HG03432 (cell line): ENCODE measurements at regions not wholly inside any gene's neighbourhood (a gene's known extent, or its start where the extent isn't known, plus 50 kb on each side); places are given as distances from the start of the nearest gene placed in this dataset.
"Not testable (repeated sequence)": the region's sequence is repeated elsewhere in the genome, so short reads cannot be mapped to it uniquely, and the experiment has no call there.

Experiments
- ATAC-seq: cut with Tn5 transposase; IDR thresholded peaks from one replicate; pipeline ENCODE4 v1.9.1; 2021; ENCODE audit warnings: mild to moderate bottlenecking, moderate library complexity; ENCODE audit not compliant: unreplicated experiment

DNA sequence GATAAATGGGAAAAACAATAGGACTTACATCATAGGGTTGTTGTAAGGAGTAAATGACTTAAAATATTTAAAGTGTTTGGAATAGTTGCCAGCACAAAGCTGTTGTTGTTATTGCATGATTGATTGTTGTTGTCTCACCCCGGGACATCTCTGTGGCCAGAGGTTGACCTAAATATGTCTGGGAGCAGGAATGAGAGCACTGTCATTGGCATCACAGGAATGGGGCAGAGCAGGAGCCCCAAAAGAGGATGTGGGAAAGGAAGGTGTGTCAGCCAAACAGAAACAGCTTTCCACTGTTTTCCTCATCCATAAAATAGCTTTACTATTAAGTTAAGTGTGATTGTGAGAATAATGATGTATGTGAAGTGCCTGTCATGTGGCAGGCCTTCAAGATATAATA lies 121.6 kb downstream of the TMEM168 start:
- ATAC-seq, result no peak

DNA sequence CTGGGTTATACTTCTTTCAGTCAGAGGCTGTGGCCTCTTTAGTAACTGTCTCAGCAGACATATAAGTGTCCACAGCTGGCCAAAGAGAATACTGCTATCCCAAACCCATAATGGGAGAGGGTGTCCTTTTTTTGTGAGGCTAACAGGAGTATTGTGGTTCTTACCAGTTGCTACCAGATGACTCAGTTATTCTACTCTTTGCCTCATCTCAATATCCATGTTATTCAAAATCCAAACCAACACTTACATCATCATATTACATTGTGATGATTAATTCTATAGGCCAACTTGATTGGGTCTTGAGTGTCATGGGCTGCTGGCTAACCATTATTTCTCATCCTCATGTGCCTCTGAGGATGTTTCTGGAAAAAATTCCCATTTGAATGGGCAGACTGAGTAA lies 120.9 kb downstream of the TMEM168 start:
- ATAC-seq, result no peak

- no peak for ATAC-seq
These were observed 120.0 kb downstream of the TMEM168 start for GRCh38 chr7:112670193-112670592.

GRCh38 chr7:112678626-112679025 lies 111.6 kb downstream of the TMEM168 start:
- no peak for ATAC-seq

DNA sequence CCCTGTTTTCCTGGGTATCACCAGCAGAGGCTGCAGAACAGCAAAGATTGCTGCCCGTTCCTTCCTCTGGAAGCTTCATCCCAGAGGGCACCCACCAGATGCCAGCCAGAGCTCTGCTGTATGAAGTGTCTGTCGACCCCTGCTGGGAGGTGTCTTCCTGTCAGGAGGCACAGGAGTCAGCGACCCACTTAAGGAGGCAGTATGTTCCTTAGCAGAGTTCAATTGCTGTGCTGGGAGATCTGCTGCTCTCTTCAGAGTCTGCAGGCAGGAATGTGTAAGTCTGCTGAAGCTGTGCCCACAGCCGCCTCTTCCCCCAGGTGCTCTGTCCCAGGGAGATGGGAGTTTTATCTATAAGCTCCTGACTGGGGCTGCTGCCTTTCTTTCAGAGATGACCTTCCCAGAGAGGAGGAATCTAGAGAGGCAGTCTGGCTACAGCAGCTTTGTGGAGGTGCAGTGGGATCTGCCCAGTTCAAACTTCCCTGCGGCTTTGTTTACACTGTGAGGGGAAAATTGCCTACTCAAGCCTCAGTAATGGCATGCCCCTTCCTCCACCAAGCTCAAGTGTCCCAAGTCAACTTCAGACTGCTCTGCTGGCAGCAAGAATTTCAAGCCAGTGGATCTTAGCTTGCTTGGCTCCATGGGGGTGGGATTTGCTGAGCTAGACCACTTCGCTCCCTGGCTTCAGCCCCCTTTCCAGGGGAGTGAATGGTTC lies 100.6 kb downstream of the TMEM168 start:
- ATAC-seq, result not testable (repeated sequence)

DNA sequence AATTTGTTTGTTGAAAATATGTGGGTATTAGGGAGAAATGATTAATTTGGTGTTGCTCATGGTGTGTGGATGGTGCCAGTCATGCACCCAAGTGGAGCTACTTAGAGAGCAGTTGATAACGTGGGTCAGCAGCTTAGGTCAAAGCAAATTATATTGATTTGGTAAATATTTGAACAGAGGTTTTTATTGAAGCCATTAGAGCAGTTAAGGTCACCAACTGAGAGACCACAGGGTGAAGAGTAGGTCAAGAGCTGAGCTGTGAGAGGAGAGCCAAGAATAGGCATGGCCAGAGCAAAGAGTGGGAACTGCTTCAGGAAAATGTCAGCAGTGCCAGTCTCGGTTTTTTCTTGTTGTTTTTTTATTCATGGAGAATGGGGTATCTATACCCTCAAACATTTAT lies 97.9 kb downstream of the TMEM168 start:
- no peak for ATAC-seq

DNA sequence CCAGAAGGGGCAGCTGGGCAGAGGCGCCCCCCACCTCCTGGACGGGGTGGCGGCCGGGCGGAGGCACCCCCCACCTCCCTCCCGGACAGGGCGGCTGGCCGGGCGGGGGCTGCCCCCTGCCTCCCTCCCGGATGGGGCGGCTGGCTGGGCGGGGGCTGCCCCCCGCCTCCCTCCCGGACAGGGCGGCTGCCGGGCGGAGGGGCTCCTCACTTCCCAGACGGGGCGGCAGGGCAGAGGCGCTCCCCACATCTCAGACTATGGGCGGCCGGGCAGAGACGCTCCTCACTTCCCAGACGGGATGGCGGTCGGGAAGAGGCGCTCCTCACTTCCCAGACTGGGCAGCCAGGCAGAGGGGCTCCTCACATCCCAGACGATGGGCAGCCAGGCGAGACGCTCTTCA lies 93.0 kb downstream of the TMEM168 start:
- ATAC-seq, result not testable (repeated sequence)

- no peak for ATAC-seq
These were observed 90.3 kb downstream of the TMEM168 start for GRCh38 chr7:112699725-112700513.

DNA sequence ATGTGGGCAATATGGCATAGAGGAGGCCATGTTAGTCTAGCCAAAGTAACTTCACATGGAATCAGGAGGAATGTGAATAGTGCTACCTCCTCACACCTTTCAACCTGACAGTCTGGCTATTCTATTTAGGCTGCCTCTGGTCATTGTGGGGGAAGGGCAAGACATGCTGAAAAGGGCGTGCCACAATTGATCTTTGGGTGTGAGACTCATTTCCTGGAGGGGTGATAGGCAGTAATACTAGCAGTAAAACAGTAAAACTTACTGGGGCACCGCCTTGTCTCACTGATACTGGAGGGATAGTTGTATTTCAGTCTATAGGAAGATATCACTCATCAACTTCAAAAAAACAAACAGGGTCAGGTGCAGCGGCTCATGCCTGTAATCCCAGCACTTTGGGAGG lies 88.7 kb downstream of the TMEM168 start:
- no peak for ATAC-seq

- peak; percentile 70 for ATAC-seq
These were observed 82.5 kb downstream of the TMEM168 start for GRCh38 chr7:112707655-112708054.

GRCh38 chr7:112708236-112708635 lies 82.0 kb downstream of the TMEM168 start:
- ATAC-seq, result no peak
